ENCODE measurements at regions not wholly inside any gene's neighbourhood (a gene's known extent, or its start where the extent isn't known, plus 50 kb on each side); places are given as distances from the start of the nearest gene placed in this dataset.

GRCh38 chr17:36732351-36732750, 131.0 kb downstream of the MRM1 start:
- DNase-seq: no peak
- intact Hi-C loops (cut with DNase I): no loop called here
- ATAC-seq: no peak
- TF ChIP-seq CTCF (IDR thresholded peaks at IDR 0.05) (no peak), POLR2A (IDR thresholded peaks at IDR 0.05) (no peak)
- Histone ChIP-seq H3K27me3 (peaks cover 0 to 8% of the 10 kb centered on the region in 2 donors), H3K4me3 (no peak overlapping the region), H3K9me3 (no peaks in the 10 kb centered on the region), H3K4me1 (no peaks in the 10 kb centered on the region), H3K27ac (no peak overlapping the region), H3K36me3 (no peaks in the 10 kb centered on the region)
- 84% methylated on average over 5 of the region's 5 CpGs for WGBS (ENCODE audit: insufficient coverage, low coverage, low lambda C conversion rate, missing lambda C conversion rate)

GRCh38 chr17:36736201-36737156, 135.1 kb downstream of the MRM1 start:
- 81% methylated on average over 8 of the region's 15 CpGs for WGBS (ENCODE audit: insufficient coverage, low coverage, low lambda C conversion rate, missing lambda C conversion rate)
- H3K4me1 ChIP-seq: no peaks in the 10 kb centered on the region
- ATAC-seq (no peak), DNase-seq (no peak)
- H3K36me3 ChIP-seq: no peaks in the 10 kb centered on the region
- H3K27ac ChIP-seq: no peak overlapping the region
- intact Hi-C loops (cut with DNase I): no loop called here
- H3K27me3 ChIP-seq: no peaks in the 10 kb centered on the region
- no peak for TF ChIP-seq POLR2A (IDR thresholded peaks at IDR 0.05)
- TF ChIP-seq CTCF (IDR thresholded peaks at IDR 0.05): no peak
- no peaks in the 10 kb centered on the region for H3K9me3 ChIP-seq
- no peak overlapping the region for H3K4me3 ChIP-seq

GRCh38 chr17:36739208-36739607, 137.8 kb downstream of the MRM1 start:
- Histone ChIP-seq H3K36me3 (no peaks in the 10 kb centered on the region), H3K9me3 (no peaks in the 10 kb centered on the region), H3K27ac (no peak overlapping the region), H3K27me3 (no peaks in the 10 kb centered on the region), H3K4me3 (no peak overlapping the region), H3K4me1 (no peaks in the 10 kb centered on the region)
- TF ChIP-seq CTCF (IDR thresholded peaks at IDR 0.05): no peak
- no peak for TF ChIP-seq POLR2A (IDR thresholded peaks at IDR 0.05)
- ATAC-seq: no peak
- WGBS (ENCODE audit: insufficient coverage, low coverage, low lambda C conversion rate, missing lambda C conversion rate): 67% methylated on average over 6 of the region's 6 CpGs
- intact Hi-C loops (cut with DNase I): no loop called here
- DNase-seq: no peak

GRCh38 chr17:36740157-36740556, 138.8 kb downstream of the MRM1 start:
- Histone ChIP-seq H3K4me1 (no peaks in the 10 kb centered on the region), H3K27ac (no peak overlapping the region), H3K36me3 (no peaks in the 10 kb centered on the region), H3K27me3 (no peaks in the 10 kb centered on the region), H3K4me3 (no peak overlapping the region), H3K9me3 (no peaks in the 10 kb centered on the region)
- DNase-seq (no peak), ATAC-seq (no peak)
- no peak for TF ChIP-seq POLR2A (IDR thresholded peaks at IDR 0.05)
- no peak for TF ChIP-seq CTCF (IDR thresholded peaks at IDR 0.05)
- 70% methylated on average over 2 of the region's 8 CpGs for WGBS (ENCODE audit: insufficient coverage, low coverage, low lambda C conversion rate, missing lambda C conversion rate)
- intact Hi-C loops (cut with DNase I): no loop called here

Measured in right lobe of liver (tissue), 6 donors.